Adipocyte (in vitro differentiated cells): ENCODE measurements at regions not wholly inside any gene's neighbourhood (a gene's known extent, or its start where the extent isn't known, plus 50 kb on each side); places are given as distances from the start of the nearest gene placed in this dataset.
"Not testable (repeated sequence)": the region's sequence is repeated elsewhere in the genome, so short reads cannot be mapped to it uniquely, and the experiment has no call there.

Experiments used
- DNase-seq: peaks from one replicate; pipeline ENCODE4 v3.0.0-alpha.2; 2015; ENCODE audit warnings: low read depth
- H3K27me3 ChIP-seq: replicated peaks from 2 replicates; pipeline ENCODE4 v1.7.0; 2013; ENCODE audit warnings: mild to moderate bottlenecking, low read length, moderate library complexity; ENCODE audit not compliant: control insufficient read depth, insufficient read depth
- H3K36me3 ChIP-seq: 2 replicates; pipeline ENCODE4 v1.7.0; 2013; ENCODE audit warnings: low read length, mild to moderate bottlenecking, moderate library complexity; ENCODE audit not compliant: control insufficient read depth, insufficient read depth, severe bottlenecking
- H3K4me1 ChIP-seq: 2 replicates; pipeline ENCODE4 v1.7.0; 2013; ENCODE audit warnings: mild to moderate bottlenecking, low read length, moderate library complexity; ENCODE audit not compliant: control insufficient read depth, insufficient read depth
- H3K4me3 ChIP-seq: 2 replicates; pipeline ENCODE4 v1.7.0; 2013; ENCODE audit warnings: mild to moderate bottlenecking, low read length, moderate library complexity
- H3K9ac ChIP-seq: 2 replicates; pipeline ENCODE4 v1.7.0; 2013; ENCODE audit warnings: mild to moderate bottlenecking, low read length, moderate library complexity
- H3K9me3 ChIP-seq: 2 replicates; pipeline ENCODE4 v1.7.0; 2013; ENCODE audit warnings: mild to moderate bottlenecking, low read length, moderate library complexity; ENCODE audit not compliant: control insufficient read depth

GRCh38 chr6:167400482-167401138 is 75.7 kb downstream of the TTLL2 start:
- H3K27me3 ChIP-seq: peaks cover 13% of the 10 kb centered on the region
- H3K9me3 ChIP-seq: no peaks in the 10 kb centered on the region
- H3K36me3 ChIP-seq: no peaks in the 10 kb centered on the region
- no peak for DNase-seq
- no peaks in the 10 kb centered on the region for H3K4me1 ChIP-seq
- no peak overlapping the region for H3K4me3 ChIP-seq
- no peak overlapping the region for H3K9ac ChIP-seq

GRCh38 chr6:167401525-167402194 is 76.8 kb downstream of the TTLL2 start:
- Histone ChIP-seq H3K4me3 (no peak overlapping the region), H3K9ac (no peak overlapping the region), H3K4me1 (no peaks in the 10 kb centered on the region), H3K9me3 (no peaks in the 10 kb centered on the region), H3K27me3 (peaks cover 13% of the 10 kb centered on the region), H3K36me3 (no peaks in the 10 kb centered on the region)
- DNase-seq: no peak

- Histone ChIP-seq H3K4me1 (no peaks in the 10 kb centered on the region), H3K9me3 (no peaks in the 10 kb centered on the region), H3K36me3 (no peaks in the 10 kb centered on the region), H3K27me3 (peaks cover 13% of the 10 kb centered on the region), H3K9ac (no peak overlapping the region), H3K4me3 (no peak overlapping the region)
- no peak for DNase-seq
Observed at GRCh38 chr6:167402195-167402686, 77.4 kb downstream of the TTLL2 start.

GRCh38 chr6:167403427-167403826 is 78.5 kb downstream of the TTLL2 start:
- no peaks in the 10 kb centered on the region for H3K36me3 ChIP-seq
- no peaks in the 10 kb centered on the region for H3K9me3 ChIP-seq
- H3K4me1 ChIP-seq: no peaks in the 10 kb centered on the region
- peaks cover 13% of the 10 kb centered on the region for H3K27me3 ChIP-seq
- H3K9ac ChIP-seq: no peak overlapping the region
- no peak overlapping the region for H3K4me3 ChIP-seq
- no peak for DNase-seq

- H3K4me1 ChIP-seq: no peaks in the 10 kb centered on the region
- DNase-seq: no peak
Observed at GRCh38 chr6:167404385-167405049, 79.6 kb downstream of the TTLL2 start.

GRCh38 chr6:167405778-167406532 is 81.1 kb downstream of the TTLL2 start:
- Histone ChIP-seq H3K4me3 (no peak overlapping the region), H3K27me3 (peaks cover 11% of the 10 kb centered on the region), H3K9me3 (no peaks in the 10 kb centered on the region), H3K9ac (no peak overlapping the region), H3K36me3 (no peaks in the 10 kb centered on the region), H3K4me1 (no peaks in the 10 kb centered on the region)
- DNase-seq: no peak

More at GRCh38 chr6:167404385-167405049, 79.6 kb downstream of the TTLL2 start:
- Histone ChIP-seq H3K4me3 (no peak overlapping the region), H3K36me3 (no peaks in the 10 kb centered on the region), H3K9ac (no peak overlapping the region), H3K9me3 (no peaks in the 10 kb centered on the region), H3K27me3 (peaks cover 6% of the 10 kb centered on the region)

GRCh38 chr6:167406533-167407238 is 81.8 kb downstream of the TTLL2 start:
- not testable (repeated sequence) for H3K36me3 ChIP-seq, H3K27me3 ChIP-seq, H3K9me3 ChIP-seq, H3K9ac ChIP-seq, DNase-seq, H3K4me3 ChIP-seq, H3K4me1 ChIP-seq

GRCh38 chr6:167407239-167408064 is 82.6 kb downstream of the TTLL2 start:
- H3K9ac ChIP-seq: no peak overlapping the region
- H3K36me3 ChIP-seq: no peaks in the 10 kb centered on the region
- H3K4me3 ChIP-seq: no peak overlapping the region
- H3K9me3 ChIP-seq: no peaks in the 10 kb centered on the region
- no peaks in the 10 kb centered on the region for H3K4me1 ChIP-seq
- DNase-seq: no peak
- H3K27me3 ChIP-seq: peaks cover 6% of the 10 kb centered on the region

GRCh38 chr6:167408235-167408869 is 83.5 kb downstream of the TTLL2 start:
- Histone ChIP-seq H3K4me1 (no peaks in the 10 kb centered on the region), H3K27me3 (peaks cover 6% of the 10 kb centered on the region), H3K9me3 (no peaks in the 10 kb centered on the region), H3K9ac (no peak overlapping the region), H3K36me3 (no peaks in the 10 kb centered on the region), H3K4me3 (no peak overlapping the region)
- DNase-seq: no peak

- Histone ChIP-seq H3K4me1 (no peaks in the 10 kb centered on the region), H3K9ac (no peak overlapping the region), H3K27me3 (peaks cover 6% of the 10 kb centered on the region), H3K4me3 (no peak overlapping the region), H3K9me3 (no peaks in the 10 kb centered on the region), H3K36me3 (no peaks in the 10 kb centered on the region)
- no peak for DNase-seq
Observed at GRCh38 chr6:167409079-167409478, 84.2 kb downstream of the TTLL2 start.
